Sigmoid colon (tissue), 6 donors: ENCODE measurements at regions not wholly inside any gene's neighbourhood (a gene's known extent, or its start where the extent isn't known, plus 50 kb on each side); places are given as distances from the start of the nearest gene placed in this dataset.

Source experiments
- DNase-seq: peaks from one replicate; pipeline ENCODE4 v3.0.0-alpha.2; 2019
- H3K27ac ChIP-seq, 4 donors: fragments of 200-600 bp; sonication (generic); one replicate each; pipeline ENCODE4 v1.5.1; 2016 to 2019; ENCODE audit warnings: mild to moderate bottlenecking in 1 of 4
- H3K27me3 ChIP-seq, 3 donors: fragments of 200-600 bp; sonication (generic); one replicate each; pipeline ENCODE4 v1.5.1; 2019; ENCODE audit warnings: mild to moderate bottlenecking in 1 of 3
- H3K36me3 ChIP-seq, 4 donors: fragments of 200-600 bp; sonication (generic); one replicate each; pipeline ENCODE4 v1.5.1; 2016 to 2019
- H3K4me1 ChIP-seq, 4 donors: fragments of 200-600 bp; sonication (generic); one replicate each; pipeline ENCODE4 v1.5.1; 2017 to 2019
- H3K4me3 ChIP-seq, 4 donors: fragments of 200-600 bp; sonication (generic); one replicate each; pipeline ENCODE4 v1.5.1; 2017 to 2019; ENCODE audit warnings: mild to moderate bottlenecking in 2 of 4, moderate library complexity in 1 of 4
- H3K9me3 ChIP-seq, 4 donors: fragments of 200-600 bp in 3 of 4; sonication (generic) in 3 of 4; one replicate each; pipeline versions ENCODE4 v1.5.1 to v1.6.1; 2013 to 2019
- EP300 ChIP-seq, 4 donors: sonication (generic); formaldehyde crosslinking; IDR thresholded peaks; one replicate each; pipeline ENCODE4 v1.6.1; 2017; ENCODE audit warnings: antibody characterized with exemption in 4 of 4
- POLR2A ChIP-seq, 2 donors: fragments of 450-650 bp; IDR thresholded peaks; one replicate each; pipeline ENCODE4 v1.6.1; 2016; ENCODE audit warnings: antibody characterized with exemption in 2 of 2, mild to moderate bottlenecking in 2 of 2, moderate library complexity in 2 of 2
- POLR2AphosphoS5 ChIP-seq, 4 donors: sonication (generic); formaldehyde crosslinking; IDR thresholded peaks; one replicate each; pipeline ENCODE4 v1.6.1; 2017; ENCODE audit warnings: antibody characterized with exemption in 4 of 4
- WGBS, 2 donors: extraction: QIAGEN DNeasy Blood & Tissue Kit; methylation state at CpG; one replicate each; pipeline ENCODE4 v1.1.7; 2013; 5-methylcytosine and 5-hydroxymethylcytosine counted together
- intact Hi-C: fragments of 100-400 bp; cut with DNase I; formaldehyde crosslinking; loops from one replicate; pipeline ENCODE4 v1.15.1; 2023
- TF ChIP-seq, protein P1 (sequence below), 4 experiments: fragments of 450-650 bp in 3 of 4; fragments of 200-600 bp in 1 of 4; IDR thresholded peaks; one replicate each; pipeline ENCODE4 v1.5.1; 2016 to 2019; ENCODE audit warnings: antibody characterized with exemption in 4 of 4, mild to moderate bottlenecking in 3 of 4, moderate library complexity in 2 of 4
- donor health status: healthy with polysubstance abuse.
- donor health status: healthy.

DNA sequence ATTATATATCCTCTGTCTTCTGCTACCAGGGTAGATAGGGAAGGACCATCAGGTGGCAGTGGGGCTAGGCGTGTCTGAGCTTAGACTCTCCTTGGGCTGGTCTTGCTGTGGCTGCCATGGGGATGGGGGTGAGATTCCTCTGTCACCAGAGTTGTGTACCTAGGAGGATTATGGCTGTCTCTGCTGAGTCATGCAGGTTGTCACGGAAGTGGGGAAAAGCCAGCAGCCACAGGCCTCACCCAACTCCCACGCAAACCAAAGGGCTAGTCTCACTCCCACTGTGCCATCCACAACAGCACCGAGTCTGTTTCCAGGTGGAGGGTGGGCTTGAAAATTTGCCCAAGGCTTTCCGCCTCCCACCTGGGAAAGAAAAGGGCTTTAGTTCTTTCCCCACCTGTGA is 476.1 kb downstream of the CYLC2 start:
- no peak for DNase-seq
- 85 to 95% methylated on average over 5 of the region's 5 CpGs for WGBS, 2 donors
- intact Hi-C loops, result no loop called here
- TF ChIP-seq POLR2AphosphoS5 (IDR thresholded peaks at IDR 0.05) (no peak), POLR2A (IDR thresholded peaks at IDR 0.05) (no peak), EP300 (IDR thresholded peaks at IDR 0.05) (no peak)
- TF ChIP-seq, protein P1, sequence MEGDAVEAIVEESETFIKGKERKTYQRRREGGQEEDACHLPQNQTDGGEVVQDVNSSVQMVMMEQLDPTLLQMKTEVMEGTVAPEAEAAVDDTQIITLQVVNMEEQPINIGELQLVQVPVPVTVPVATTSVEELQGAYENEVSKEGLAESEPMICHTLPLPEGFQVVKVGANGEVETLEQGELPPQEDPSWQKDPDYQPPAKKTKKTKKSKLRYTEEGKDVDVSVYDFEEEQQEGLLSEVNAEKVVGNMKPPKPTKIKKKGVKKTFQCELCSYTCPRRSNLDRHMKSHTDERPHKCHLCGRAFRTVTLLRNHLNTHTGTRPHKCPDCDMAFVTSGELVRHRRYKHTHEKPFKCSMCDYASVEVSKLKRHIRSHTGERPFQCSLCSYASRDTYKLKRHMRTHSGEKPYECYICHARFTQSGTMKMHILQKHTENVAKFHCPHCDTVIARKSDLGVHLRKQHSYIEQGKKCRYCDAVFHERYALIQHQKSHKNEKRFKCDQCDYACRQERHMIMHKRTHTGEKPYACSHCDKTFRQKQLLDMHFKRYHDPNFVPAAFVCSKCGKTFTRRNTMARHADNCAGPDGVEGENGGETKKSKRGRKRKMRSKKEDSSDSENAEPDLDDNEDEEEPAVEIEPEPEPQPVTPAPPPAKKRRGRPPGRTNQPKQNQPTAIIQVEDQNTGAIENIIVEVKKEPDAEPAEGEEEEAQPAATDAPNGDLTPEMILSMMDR (IDR thresholded peaks at IDR 0.05), result no peak
- Histone ChIP-seq H3K36me3 (no peaks in the 10 kb centered on the region), H3K9me3 (no peaks in the 10 kb centered on the region), H3K27me3 (no peaks in the 10 kb centered on the region), H3K27ac (no peak overlapping the region), H3K4me3 (no peak overlapping the region), H3K4me1 (no peaks in the 10 kb centered on the region)

DNA sequence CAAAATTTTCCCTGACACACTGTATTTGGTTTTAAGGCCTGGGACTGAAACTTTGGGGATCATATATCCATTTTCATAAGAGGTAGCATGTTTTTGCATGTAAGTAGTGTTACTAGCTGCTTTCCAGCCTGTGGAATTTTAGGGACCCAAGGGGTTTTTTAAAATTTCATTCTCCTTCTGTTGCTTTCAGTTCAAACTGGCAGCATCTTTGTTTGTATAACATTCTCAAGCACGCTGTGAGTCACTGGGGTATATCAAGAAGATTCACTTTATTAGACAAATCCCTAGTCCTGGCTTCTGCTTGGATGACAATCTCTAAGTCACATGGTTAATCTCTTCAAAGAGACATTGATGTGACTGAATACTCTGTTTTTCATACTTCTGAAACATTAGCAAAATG is 479.0 kb downstream of the CYLC2 start:
- WGBS, 2 donors, result 71 to 82% methylated on average over 1 of the region's 1 CpG
- DNase-seq, result no peak
- intact Hi-C loops, result no loop called here
- Histone ChIP-seq H3K36me3 (no peaks in the 10 kb centered on the region), H3K27ac (no peak overlapping the region), H3K4me3 (no peak overlapping the region), H3K4me1 (no peaks in the 10 kb centered on the region), H3K9me3 (no peaks in the 10 kb centered on the region), H3K27me3 (no peaks in the 10 kb centered on the region)
- TF ChIP-seq POLR2AphosphoS5 (IDR thresholded peaks at IDR 0.05) (no peak), POLR2A (IDR thresholded peaks at IDR 0.05) (no peak), EP300 (IDR thresholded peaks at IDR 0.05) (no peak)
- TF ChIP-seq, protein P1 (IDR thresholded peaks at IDR 0.05), result no peak

DNA sequence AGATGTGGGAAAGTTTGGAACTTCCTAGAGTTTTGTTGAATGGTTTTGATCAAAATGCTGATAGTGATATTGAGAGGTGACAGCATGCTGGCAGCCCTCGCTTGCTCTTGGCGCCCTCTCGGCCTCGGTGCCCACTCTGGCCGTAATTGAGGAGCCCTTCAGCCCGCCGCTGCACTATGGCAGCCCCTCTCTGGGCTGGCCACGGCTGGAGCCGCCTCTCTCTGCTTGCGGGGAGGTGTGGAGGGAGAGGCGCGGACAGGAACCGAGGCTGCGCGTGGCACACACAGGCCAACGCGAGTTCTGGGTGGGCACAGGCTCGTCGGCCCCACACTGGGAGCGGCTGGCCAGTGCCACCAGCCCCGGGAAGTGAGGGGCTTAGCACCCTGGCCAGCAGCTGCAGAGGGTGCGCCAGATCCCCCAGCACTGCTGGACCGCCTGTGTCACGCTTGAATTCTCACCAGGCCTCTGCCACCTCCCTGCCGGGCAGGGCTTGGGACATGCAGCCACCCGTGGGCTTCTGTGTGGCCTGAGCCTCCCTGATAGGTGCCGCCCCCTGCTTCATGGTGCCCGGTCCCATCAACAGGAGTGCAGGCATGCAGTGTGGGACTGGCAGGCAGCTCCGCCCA is 488.5 kb downstream of the CYLC2 start:
- no peak overlapping the region for H3K4me3 ChIP-seq
- TF ChIP-seq POLR2A (IDR thresholded peaks at IDR 0.05) (no peak), POLR2AphosphoS5 (IDR thresholded peaks at IDR 0.05) (no peak), EP300 (IDR thresholded peaks at IDR 0.05) (no peak)
- TF ChIP-seq, protein P1 (IDR thresholded peaks at IDR 0.05), result no peak
- H3K9me3 ChIP-seq, result no peaks in the 10 kb centered on the region
- no peak for DNase-seq
- no peaks in the 10 kb centered on the region for H3K4me1 ChIP-seq
- no peak overlapping the region for H3K27ac ChIP-seq
- no peaks in the 10 kb centered on the region for H3K36me3 ChIP-seq
- 93 to 95% methylated on average over 29 of the region's 29 CpGs for WGBS, 2 donors
- intact Hi-C loops, result no loop called here
- no peaks in the 10 kb centered on the region for H3K27me3 ChIP-seq

DNA sequence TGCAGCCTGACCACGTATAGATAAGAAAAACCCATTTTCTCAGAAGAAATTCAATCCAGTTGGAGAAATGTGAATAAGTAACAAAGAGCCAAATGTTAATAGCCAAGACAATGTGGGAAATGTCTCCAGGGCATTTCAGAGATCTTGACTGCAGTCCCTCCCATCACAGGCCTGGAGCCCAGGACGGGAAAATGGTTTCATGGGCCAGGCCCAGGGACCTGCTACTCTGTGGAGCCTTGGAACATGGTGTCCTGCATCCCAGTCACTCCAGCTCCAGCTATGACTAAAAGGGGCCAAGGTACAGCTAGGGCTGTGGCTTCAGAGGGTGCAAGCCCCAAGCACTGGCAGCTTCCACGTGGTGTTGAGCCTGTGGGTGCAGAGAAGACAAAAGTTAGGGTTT is 490.0 kb downstream of the CYLC2 start:
- Histone ChIP-seq H3K4me1 (no peaks in the 10 kb centered on the region), H3K36me3 (no peaks in the 10 kb centered on the region), H3K27ac (no peak overlapping the region), H3K9me3 (no peaks in the 10 kb centered on the region), H3K27me3 (no peaks in the 10 kb centered on the region), H3K4me3 (no peak overlapping the region)
- TF ChIP-seq POLR2A (IDR thresholded peaks at IDR 0.05), result no peak
- WGBS, 2 donors, result 49 to 65% methylated on average over 3 of the region's 3 CpGs
- intact Hi-C loops, result no loop called here
- DNase-seq, result no peak

DNA sequence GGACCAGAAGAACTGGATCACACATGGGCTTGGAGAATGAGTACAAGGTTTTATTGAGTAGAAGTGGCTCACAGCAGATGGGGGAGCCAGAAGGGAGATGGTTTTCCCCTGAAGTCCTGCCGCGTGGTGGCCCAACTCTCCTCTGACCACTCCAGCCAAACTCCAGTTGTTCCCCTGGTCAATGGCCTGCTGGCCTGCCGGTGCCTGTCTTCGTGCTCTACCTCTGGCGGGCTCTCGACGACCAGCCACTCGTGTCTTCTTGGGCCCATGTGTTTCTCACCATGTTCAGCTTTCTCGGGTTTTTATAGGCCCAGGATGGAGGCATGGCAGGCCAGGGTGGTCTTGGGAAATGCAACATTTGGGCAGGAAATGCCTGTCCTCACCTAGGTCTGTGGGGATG is 519.6 kb downstream of the CYLC2 start:
- H3K4me1 ChIP-seq, result no peaks in the 10 kb centered on the region
- H3K36me3 ChIP-seq, result no peaks in the 10 kb centered on the region
- no peak overlapping the region for H3K27ac ChIP-seq
- no peaks in the 10 kb centered on the region for H3K9me3 ChIP-seq
- 94 to 95% methylated on average over 9 of the region's 9 CpGs for WGBS, 2 donors
- H3K4me3 ChIP-seq, result no peak overlapping the region
- no peak for DNase-seq
- TF ChIP-seq POLR2A (IDR thresholded peaks at IDR 0.05) (no peak), EP300 (IDR thresholded peaks at IDR 0.05) (no peak), POLR2AphosphoS5 (IDR thresholded peaks at IDR 0.05) (no peak)
- TF ChIP-seq, protein P1 (IDR thresholded peaks at IDR 0.05), result no peak
- no peaks in the 10 kb centered on the region for H3K27me3 ChIP-seq
- intact Hi-C loops, result no loop called here
